ENCODE measurements at regions not wholly inside any gene's neighbourhood (a gene's known extent, or its start where the extent isn't known, plus 50 kb on each side); places are given as distances from the start of the nearest gene placed in this dataset.
"Not testable (repeated sequence)": the region's sequence is repeated elsewhere in the genome, so short reads cannot be mapped to it uniquely, and the experiment has no call there.

GRCh38 chr7:16098058-16098457 lies 323.3 kb downstream of the CRPPA start:
- no peak overlapping the region for H3K4me3 ChIP-seq (ENCODE audit: low read depth, low read length)

GRCh38 chr7:16095171-16095950 lies 326.0 kb downstream of the CRPPA start:
- no peak overlapping the region for H3K4me3 ChIP-seq (ENCODE audit: low read depth, low read length)

- H3K4me3 ChIP-seq (ENCODE audit: low read depth, low read length), result no peak overlapping the region
Observed at GRCh38 chr7:16094651-16095050, 326.7 kb downstream of the CRPPA start.

GRCh38 chr7:16092711-16093110 lies 328.6 kb downstream of the CRPPA start:
- no peak overlapping the region for H3K4me3 ChIP-seq (ENCODE audit: low read depth, low read length)

GRCh38 chr7:16091701-16092310 lies 329.5 kb downstream of the CRPPA start:
- no peak overlapping the region for H3K4me3 ChIP-seq (ENCODE audit: low read depth, low read length)

GRCh38 chr7:16089801-16090200 lies 331.5 kb downstream of the CRPPA start:
- H3K4me3 ChIP-seq (ENCODE audit: low read depth, low read length), result no peak overlapping the region

- no peak overlapping the region for H3K4me3 ChIP-seq (ENCODE audit: low read depth, low read length)
Observed at GRCh38 chr7:16089191-16089590, 332.1 kb downstream of the CRPPA start.

GRCh38 chr7:16086743-16087142 lies 334.6 kb downstream of the CRPPA start:
- no peak overlapping the region for H3K4me3 ChIP-seq (ENCODE audit: low read depth, low read length)

GRCh38 chr7:16085780-16086179 lies 335.6 kb downstream of the CRPPA start:
- H3K4me3 ChIP-seq (ENCODE audit: low read depth, low read length), result not testable (repeated sequence)

GRCh38 chr7:16084875-16085274 lies 336.5 kb downstream of the CRPPA start:
- H3K4me3 ChIP-seq (ENCODE audit: low read depth, low read length), result no peak overlapping the region

- no peak overlapping the region for H3K4me3 ChIP-seq (ENCODE audit: low read depth, low read length)
Observed at GRCh38 chr7:16084370-16084769, 337.0 kb downstream of the CRPPA start.

- no peak overlapping the region for H3K4me3 ChIP-seq (ENCODE audit: low read depth, low read length)
Observed at GRCh38 chr7:16083931-16084330, 337.4 kb downstream of the CRPPA start.

GRCh38 chr7:16080131-16080530 lies 341.2 kb downstream of the CRPPA start:
- H3K4me3 ChIP-seq (ENCODE audit: low read depth, low read length), result no peak overlapping the region

- no peak overlapping the region for H3K4me3 ChIP-seq (ENCODE audit: low read depth, low read length)
Observed at GRCh38 chr7:16079723-16080122, 341.6 kb downstream of the CRPPA start.

GRCh38 chr7:16078076-16078952 lies 343.0 kb downstream of the CRPPA start:
- no peak overlapping the region for H3K4me3 ChIP-seq (ENCODE audit: low read depth, low read length)

- no peak overlapping the region for H3K4me3 ChIP-seq (ENCODE audit: low read depth, low read length)
Observed at GRCh38 chr7:16071246-16071857, 350.0 kb downstream of the CRPPA start.

GRCh38 chr7:16070806-16071205 lies 350.5 kb downstream of the CRPPA start:
- no peak overlapping the region for H3K4me3 ChIP-seq (ENCODE audit: low read depth, low read length)

- no peak overlapping the region for H3K4me3 ChIP-seq (ENCODE audit: low read depth, low read length)
Observed at GRCh38 chr7:16069998-16070397, 351.3 kb downstream of the CRPPA start.

- no peak overlapping the region for H3K4me3 ChIP-seq (ENCODE audit: low read depth, low read length)
Observed at GRCh38 chr7:16068183-16068582, 353.2 kb downstream of the CRPPA start.

- H3K4me3 ChIP-seq (ENCODE audit: low read depth, low read length), result no peak overlapping the region
Observed at GRCh38 chr7:16067711-16068110, 353.6 kb downstream of the CRPPA start.

GRCh38 chr7:16066805-16067459 lies 354.4 kb downstream of the CRPPA start:
- no peak overlapping the region for H3K4me3 ChIP-seq (ENCODE audit: low read depth, low read length)
